ENCODE measurements at regions not wholly inside any gene's neighbourhood (a gene's known extent, or its start where the extent isn't known, plus 50 kb on each side); places are given as distances from the start of the nearest gene placed in this dataset.

DNA sequence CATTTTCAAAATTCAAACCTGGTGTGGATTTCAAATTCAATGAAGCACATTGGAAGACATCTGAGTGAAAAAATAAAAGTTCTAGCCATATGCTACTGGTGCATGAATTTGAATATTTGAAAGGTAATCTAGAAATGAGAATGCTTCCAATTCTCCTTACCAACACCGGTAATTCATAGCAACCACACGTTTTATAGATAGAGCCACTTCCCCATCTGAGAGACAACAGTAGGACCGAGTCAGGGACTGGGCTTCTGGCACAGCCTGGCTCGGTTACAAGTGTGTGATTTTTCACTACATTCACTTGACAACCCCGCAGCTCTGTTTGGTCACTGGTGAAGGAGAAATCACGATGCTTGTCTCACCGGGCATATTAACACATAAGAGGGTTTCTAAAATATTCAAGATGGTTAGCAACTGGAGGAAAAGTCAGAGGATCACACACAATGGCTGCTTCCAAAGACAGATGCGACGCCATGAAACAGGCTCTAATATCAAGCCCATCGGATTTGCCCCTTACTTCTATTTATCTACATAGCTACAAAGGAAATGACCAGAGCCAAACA, 86.5 kb upstream of the FOXN3 start:
- TF ChIP-seq RFX5 (IDR thresholded peaks at IDR 0.05; ENCODE audit: low read depth, low read length): no peak
- TF ChIP-seq, protein P1, sequence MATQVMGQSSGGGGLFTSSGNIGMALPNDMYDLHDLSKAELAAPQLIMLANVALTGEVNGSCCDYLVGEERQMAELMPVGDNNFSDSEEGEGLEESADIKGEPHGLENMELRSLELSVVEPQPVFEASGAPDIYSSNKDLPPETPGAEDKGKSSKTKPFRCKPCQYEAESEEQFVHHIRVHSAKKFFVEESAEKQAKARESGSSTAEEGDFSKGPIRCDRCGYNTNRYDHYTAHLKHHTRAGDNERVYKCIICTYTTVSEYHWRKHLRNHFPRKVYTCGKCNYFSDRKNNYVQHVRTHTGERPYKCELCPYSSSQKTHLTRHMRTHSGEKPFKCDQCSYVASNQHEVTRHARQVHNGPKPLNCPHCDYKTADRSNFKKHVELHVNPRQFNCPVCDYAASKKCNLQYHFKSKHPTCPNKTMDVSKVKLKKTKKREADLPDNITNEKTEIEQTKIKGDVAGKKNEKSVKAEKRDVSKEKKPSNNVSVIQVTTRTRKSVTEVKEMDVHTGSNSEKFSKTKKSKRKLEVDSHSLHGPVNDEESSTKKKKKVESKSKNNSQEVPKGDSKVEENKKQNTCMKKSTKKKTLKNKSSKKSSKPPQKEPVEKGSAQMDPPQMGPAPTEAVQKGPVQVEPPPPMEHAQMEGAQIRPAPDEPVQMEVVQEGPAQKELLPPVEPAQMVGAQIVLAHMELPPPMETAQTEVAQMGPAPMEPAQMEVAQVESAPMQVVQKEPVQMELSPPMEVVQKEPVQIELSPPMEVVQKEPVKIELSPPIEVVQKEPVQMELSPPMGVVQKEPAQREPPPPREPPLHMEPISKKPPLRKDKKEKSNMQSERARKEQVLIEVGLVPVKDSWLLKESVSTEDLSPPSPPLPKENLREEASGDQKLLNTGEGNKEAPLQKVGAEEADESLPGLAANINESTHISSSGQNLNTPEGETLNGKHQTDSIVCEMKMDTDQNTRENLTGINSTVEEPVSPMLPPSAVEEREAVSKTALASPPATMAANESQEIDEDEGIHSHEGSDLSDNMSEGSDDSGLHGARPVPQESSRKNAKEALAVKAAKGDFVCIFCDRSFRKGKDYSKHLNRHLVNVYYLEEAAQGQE (IDR thresholded peaks at IDR 0.05; ENCODE audit: low read depth, low read length): no peak

Data from GM12878 (cell line).